ENCODE measurements at regions not wholly inside any gene's neighbourhood (a gene's known extent, or its start where the extent isn't known, plus 50 kb on each side); places are given as distances from the start of the nearest gene placed in this dataset.
"Not testable (repeated sequence)": the region's sequence is repeated elsewhere in the genome, so short reads cannot be mapped to it uniquely, and the experiment has no call there.

GRCh38 chr1:204775546-204775945 is 90.0 kb upstream of the LRRN2 start:
- Histone ChIP-seq H3K27ac (ENCODE audit: low read depth in 2 of 2, low read length in 2 of 2) (no peak overlapping the region), H3K9ac (ENCODE audit: low read depth in 1 of 2, low read length in 2 of 2) (no peak overlapping the region), H3K9me3 (ENCODE audit: control insufficient read depth in 2 of 2, low read length in 2 of 2) (no peaks in the 10 kb centered on the region), H3K36me3 (ENCODE audit: control insufficient read depth in 2 of 2, insufficient read depth in 2 of 2, low read length in 2 of 2) (no peaks in the 10 kb centered on the region), H3K4me1 (ENCODE audit: control insufficient read depth in 2 of 2, insufficient read depth in 2 of 2, low read length in 2 of 2) (no peaks in the 10 kb centered on the region), H3K27me3 (ENCODE audit: control insufficient read depth in 2 of 2, insufficient read depth in 2 of 2, low read length in 2 of 2) (peaks cover 0 to 2% of the 10 kb centered on the region in 2 donors), H3K4me3 (ENCODE audit: low read length in 2 of 2) (no peak overlapping the region)

GRCh38 chr1:204777591-204777990 is 92.1 kb upstream of the LRRN2 start:
- Histone ChIP-seq H3K36me3 (ENCODE audit: control insufficient read depth in 2 of 2, insufficient read depth in 2 of 2, low read length in 2 of 2) (no peaks in the 10 kb centered on the region), H3K27ac (ENCODE audit: low read depth in 2 of 2, low read length in 2 of 2) (no peak overlapping the region), H3K9me3 (ENCODE audit: control insufficient read depth in 2 of 2, low read length in 2 of 2) (no peaks in the 10 kb centered on the region), H3K27me3 (ENCODE audit: control insufficient read depth in 2 of 2, insufficient read depth in 2 of 2, low read length in 2 of 2) (no peaks in the 10 kb centered on the region), H3K4me3 (ENCODE audit: low read length in 2 of 2) (no peak overlapping the region), H3K4me1 (ENCODE audit: control insufficient read depth in 2 of 2, insufficient read depth in 2 of 2, low read length in 2 of 2) (no peaks in the 10 kb centered on the region), H3K9ac (ENCODE audit: low read depth in 1 of 2, low read length in 2 of 2) (no peak overlapping the region)

GRCh38 chr1:204780630-204781029 is 90.0 kb upstream of the NFASC start:
- H3K4me1 ChIP-seq (ENCODE audit: control insufficient read depth in 2 of 2, insufficient read depth in 2 of 2, low read length in 2 of 2) = no peaks in the 10 kb centered on the region
- no peaks in the 10 kb centered on the region for H3K9me3 ChIP-seq (ENCODE audit: control insufficient read depth in 2 of 2, low read length in 2 of 2)
- H3K27ac ChIP-seq (ENCODE audit: low read depth in 2 of 2, low read length in 2 of 2) = no peak overlapping the region
- no peak overlapping the region for H3K9ac ChIP-seq (ENCODE audit: low read depth in 1 of 2, low read length in 2 of 2)
- H3K4me3 ChIP-seq (ENCODE audit: low read length in 2 of 2) = no peak overlapping the region
- no peaks in the 10 kb centered on the region for H3K27me3 ChIP-seq (ENCODE audit: control insufficient read depth in 2 of 2, insufficient read depth in 2 of 2, low read length in 2 of 2)
- no peaks in the 10 kb centered on the region for H3K36me3 ChIP-seq (ENCODE audit: control insufficient read depth in 2 of 2, insufficient read depth in 2 of 2, low read length in 2 of 2)

GRCh38 chr1:204782118-204782700 is 88.5 kb upstream of the NFASC start:
- no peaks in the 10 kb centered on the region for H3K4me1 ChIP-seq (ENCODE audit: control insufficient read depth in 2 of 2, insufficient read depth in 2 of 2, low read length in 2 of 2)
- H3K27ac ChIP-seq (ENCODE audit: low read depth in 2 of 2, low read length in 2 of 2) = no peak overlapping the region
- no peaks in the 10 kb centered on the region for H3K27me3 ChIP-seq (ENCODE audit: control insufficient read depth in 2 of 2, insufficient read depth in 2 of 2, low read length in 2 of 2)
- H3K9ac ChIP-seq (ENCODE audit: low read depth in 1 of 2, low read length in 2 of 2) = no peak overlapping the region
- H3K36me3 ChIP-seq (ENCODE audit: control insufficient read depth in 2 of 2, insufficient read depth in 2 of 2, low read length in 2 of 2) = no peaks in the 10 kb centered on the region
- H3K4me3 ChIP-seq (ENCODE audit: low read length in 2 of 2) = no peak overlapping the region
- no peaks in the 10 kb centered on the region for H3K9me3 ChIP-seq (ENCODE audit: control insufficient read depth in 2 of 2, low read length in 2 of 2)

GRCh38 chr1:204785023-204785422 is 85.6 kb upstream of the NFASC start:
- H3K9ac ChIP-seq (ENCODE audit: low read depth in 1 of 2, low read length in 2 of 2); H3K9me3 ChIP-seq (ENCODE audit: control insufficient read depth in 2 of 2, low read length in 2 of 2); H3K27ac ChIP-seq (ENCODE audit: low read depth in 2 of 2, low read length in 2 of 2); H3K4me1 ChIP-seq (ENCODE audit: control insufficient read depth in 2 of 2, insufficient read depth in 2 of 2, low read length in 2 of 2); H3K27me3 ChIP-seq (ENCODE audit: control insufficient read depth in 2 of 2, insufficient read depth in 2 of 2, low read length in 2 of 2); H3K36me3 ChIP-seq (ENCODE audit: control insufficient read depth in 2 of 2, insufficient read depth in 2 of 2, low read length in 2 of 2); H3K4me3 ChIP-seq (ENCODE audit: low read length in 2 of 2): not testable (repeated sequence)

GRCh38 chr1:204788470-204788869 is 82.2 kb upstream of the NFASC start:
- Histone ChIP-seq H3K36me3 (ENCODE audit: control insufficient read depth in 2 of 2, insufficient read depth in 2 of 2, low read length in 2 of 2) (no peaks in the 10 kb centered on the region), H3K4me1 (ENCODE audit: control insufficient read depth in 2 of 2, insufficient read depth in 2 of 2, low read length in 2 of 2) (no peaks in the 10 kb centered on the region), H3K9ac (ENCODE audit: low read depth in 1 of 2, low read length in 2 of 2) (no peak overlapping the region), H3K4me3 (ENCODE audit: low read length in 2 of 2) (no peak overlapping the region), H3K27ac (ENCODE audit: low read depth in 2 of 2, low read length in 2 of 2) (no peak overlapping the region), H3K27me3 (ENCODE audit: control insufficient read depth in 2 of 2, insufficient read depth in 2 of 2, low read length in 2 of 2) (peaks cover 0 to 5% of the 10 kb centered on the region in 2 donors), H3K9me3 (ENCODE audit: control insufficient read depth in 2 of 2, low read length in 2 of 2) (no peaks in the 10 kb centered on the region)

GRCh38 chr1:204791453-204792353 is 79.0 kb upstream of the NFASC start:
- no peak overlapping the region for H3K4me3 ChIP-seq (ENCODE audit: low read length in 2 of 2)
- H3K27me3 ChIP-seq (ENCODE audit: control insufficient read depth in 2 of 2, insufficient read depth in 2 of 2, low read length in 2 of 2) = peaks cover 0 to 7% of the 10 kb centered on the region in 2 donors
- H3K9ac ChIP-seq (ENCODE audit: low read depth in 1 of 2, low read length in 2 of 2) = no peak overlapping the region
- H3K27ac ChIP-seq (ENCODE audit: low read depth in 2 of 2, low read length in 2 of 2) = no peak overlapping the region
- H3K4me1 ChIP-seq (ENCODE audit: control insufficient read depth in 2 of 2, insufficient read depth in 2 of 2, low read length in 2 of 2) = no peaks in the 10 kb centered on the region
- no peaks in the 10 kb centered on the region for H3K36me3 ChIP-seq (ENCODE audit: control insufficient read depth in 2 of 2, insufficient read depth in 2 of 2, low read length in 2 of 2)
- H3K9me3 ChIP-seq (ENCODE audit: control insufficient read depth in 2 of 2, low read length in 2 of 2) = no peaks in the 10 kb centered on the region

- Histone ChIP-seq H3K4me3 (ENCODE audit: low read length in 2 of 2) (no peak overlapping the region), H3K27me3 (ENCODE audit: control insufficient read depth in 2 of 2, insufficient read depth in 2 of 2, low read length in 2 of 2) (peaks cover 0 to 7% of the 10 kb centered on the region in 2 donors), H3K9ac (ENCODE audit: low read depth in 1 of 2, low read length in 2 of 2) (no peak overlapping the region), H3K27ac (ENCODE audit: low read depth in 2 of 2, low read length in 2 of 2) (no peak overlapping the region), H3K36me3 (ENCODE audit: control insufficient read depth in 2 of 2, insufficient read depth in 2 of 2, low read length in 2 of 2) (no peaks in the 10 kb centered on the region), H3K9me3 (ENCODE audit: control insufficient read depth in 2 of 2, low read length in 2 of 2) (no peaks in the 10 kb centered on the region), H3K4me1 (ENCODE audit: control insufficient read depth in 2 of 2, insufficient read depth in 2 of 2, low read length in 2 of 2) (no peaks in the 10 kb centered on the region)
Observed at GRCh38 chr1:204792354-204792692, 78.3 kb upstream of the NFASC start.

GRCh38 chr1:204793259-204793914 is 77.3 kb upstream of the NFASC start:
- Histone ChIP-seq H3K27me3 (ENCODE audit: control insufficient read depth in 2 of 2, insufficient read depth in 2 of 2, low read length in 2 of 2) (peaks cover 0 to 4% of the 10 kb centered on the region in 2 donors), H3K9me3 (ENCODE audit: control insufficient read depth in 2 of 2, low read length in 2 of 2) (no peaks in the 10 kb centered on the region), H3K9ac (ENCODE audit: low read depth in 1 of 2, low read length in 2 of 2) (no peak overlapping the region), H3K4me1 (ENCODE audit: control insufficient read depth in 2 of 2, insufficient read depth in 2 of 2, low read length in 2 of 2) (no peaks in the 10 kb centered on the region), H3K4me3 (ENCODE audit: low read length in 2 of 2) (no peak overlapping the region), H3K36me3 (ENCODE audit: control insufficient read depth in 2 of 2, insufficient read depth in 2 of 2, low read length in 2 of 2) (no peaks in the 10 kb centered on the region), H3K27ac (ENCODE audit: low read depth in 2 of 2, low read length in 2 of 2) (no peak overlapping the region)

GRCh38 chr1:204796886-204797285 is 73.8 kb upstream of the NFASC start:
- H3K9ac ChIP-seq (ENCODE audit: low read depth in 1 of 2, low read length in 2 of 2); H3K27me3 ChIP-seq (ENCODE audit: control insufficient read depth in 2 of 2, insufficient read depth in 2 of 2, low read length in 2 of 2); H3K9me3 ChIP-seq (ENCODE audit: control insufficient read depth in 2 of 2, low read length in 2 of 2); H3K27ac ChIP-seq (ENCODE audit: low read depth in 2 of 2, low read length in 2 of 2); H3K4me3 ChIP-seq (ENCODE audit: low read length in 2 of 2); H3K36me3 ChIP-seq (ENCODE audit: control insufficient read depth in 2 of 2, insufficient read depth in 2 of 2, low read length in 2 of 2); H3K4me1 ChIP-seq (ENCODE audit: control insufficient read depth in 2 of 2, insufficient read depth in 2 of 2, low read length in 2 of 2): not testable (repeated sequence)
